ENCODE measurements at regions not wholly inside any gene's neighbourhood (a gene's known extent, or its start where the extent isn't known, plus 50 kb on each side); places are given as distances from the start of the nearest gene placed in this dataset.
"Not testable (repeated sequence)": the region's sequence is repeated elsewhere in the genome, so short reads cannot be mapped to it uniquely, and the experiment has no call there.

GRCh38 chr14:40368314-40368713 lies 936.1 kb upstream of the FBXO33 start:
- TF ChIP-seq CTCF (conservative IDR thresholded peaks at IDR 0.05; ENCODE audit: low read depth), result no peak
- H3K27ac ChIP-seq, result no peak overlapping the region
- ChIA-PET CTCF (no interaction called here), POLR2A (ENCODE audit: low non-redundant PET) (no interaction called here)
- no peak for DNase-seq (ENCODE audit: low spot score)

GRCh38 chr14:40367717-40368116 lies 935.5 kb upstream of the FBXO33 start:
- H3K27ac ChIP-seq, result no peak overlapping the region
- DNase-seq (ENCODE audit: low spot score), result no peak
- ChIA-PET CTCF (no interaction called here), POLR2A (ENCODE audit: low non-redundant PET) (no interaction called here)
- TF ChIP-seq CTCF (conservative IDR thresholded peaks at IDR 0.05; ENCODE audit: low read depth), result no peak

- CTCF ChIA-PET, result interaction anchor here (0.6 kb wide), 1 partner anchor 881 kb away, joined by 3 read pairs; no protein-coding TSS in a partner anchor
- no peak for TF ChIP-seq CTCF (conservative IDR thresholded peaks at IDR 0.05; ENCODE audit: low read depth)
- POLR2A ChIA-PET (ENCODE audit: low non-redundant PET), result no interaction called here
- no peak for DNase-seq (ENCODE audit: low spot score)
- no peak overlapping the region for H3K27ac ChIP-seq
These were observed 933.1 kb upstream of the FBXO33 start for GRCh38 chr14:40365305-40365704.

- H3K27ac ChIP-seq, result no peak overlapping the region
- POLR2A ChIA-PET (ENCODE audit: low non-redundant PET), result no interaction called here
- CTCF ChIA-PET, result no interaction called here
- no peak for TF ChIP-seq CTCF (conservative IDR thresholded peaks at IDR 0.05; ENCODE audit: low read depth)
- DNase-seq (ENCODE audit: low spot score), result no peak
These were observed 930.6 kb upstream of the FBXO33 start for GRCh38 chr14:40362856-40363255.

- ChIA-PET CTCF (no interaction called here), POLR2A (ENCODE audit: low non-redundant PET) (no interaction called here)
- H3K27ac ChIP-seq, result no peak overlapping the region
- TF ChIP-seq CTCF (conservative IDR thresholded peaks at IDR 0.05; ENCODE audit: low read depth), result no peak
- DNase-seq (ENCODE audit: low spot score), result no peak
These were observed 922.5 kb upstream of the FBXO33 start for GRCh38 chr14:40354754-40355153.

- DNase-seq (ENCODE audit: low spot score); CTCF ChIA-PET; H3K27ac ChIP-seq; POLR2A ChIA-PET (ENCODE audit: low non-redundant PET): not testable (repeated sequence)
These were observed 915.9 kb upstream of the FBXO33 start for GRCh38 chr14:40348104-40348503.

GRCh38 chr14:40347675-40348074 lies 915.4 kb upstream of the FBXO33 start:
- POLR2A ChIA-PET (ENCODE audit: low non-redundant PET), result no interaction called here
- DNase-seq (ENCODE audit: low spot score), result no peak
- H3K27ac ChIP-seq, result no peak overlapping the region
- TF ChIP-seq CTCF (conservative IDR thresholded peaks at IDR 0.05; ENCODE audit: low read depth), result no peak
- CTCF ChIA-PET, result no interaction called here

Measured in RWPE1 (cell line).